ENCODE measurements at regions not wholly inside any gene's neighbourhood (a gene's known extent, or its start where the extent isn't known, plus 50 kb on each side); places are given as distances from the start of the nearest gene placed in this dataset.
A peak's percentile ranks its signal among the peaks of the same experiment; 100 is the strongest.

- no peak for DNase-seq
Measured at GRCh38 chr12:87784350-87784749, 244.9 kb downstream of the C12orf50 start.

GRCh38 chr12:87783467-87783866 lies 245.7 kb downstream of the C12orf50 start:
- no peak for DNase-seq

- DNase-seq = no peak
Measured at GRCh38 chr12:87782838-87783237, 246.4 kb downstream of the C12orf50 start.

GRCh38 chr12:87779858-87780498 lies 249.2 kb downstream of the C12orf50 start:
- no peak for DNase-seq

- no peak for DNase-seq
Measured at GRCh38 chr12:87779016-87779415, 250.2 kb downstream of the C12orf50 start.

- no peak for DNase-seq
Measured at GRCh38 chr12:87778065-87778464, 251.1 kb downstream of the C12orf50 start.

- DNase-seq = no peak
Measured at GRCh38 chr12:87775784-87776183, 253.4 kb downstream of the C12orf50 start.

- DNase-seq = no peak
Measured at GRCh38 chr12:87775051-87775450, 254.2 kb downstream of the C12orf50 start.

- DNase-seq = no peak
Measured at GRCh38 chr12:87772401-87772800, 256.8 kb downstream of the C12orf50 start.

- DNase-seq = no peak
Measured at GRCh38 chr12:87768501-87769287, 260.5 kb downstream of the C12orf50 start.

GRCh38 chr12:87766044-87766443 lies 263.2 kb downstream of the C12orf50 start:
- no peak for DNase-seq

- DNase-seq = no peak
Measured at GRCh38 chr12:87760943-87761342, 268.3 kb downstream of the C12orf50 start.

GRCh38 chr12:87758271-87758670 lies 270.9 kb downstream of the C12orf50 start:
- DNase-seq = no peak

- DNase-seq = no peak
Measured at GRCh38 chr12:87756721-87757120, 272.5 kb downstream of the C12orf50 start.

- no peak for DNase-seq
Measured at GRCh38 chr12:87756111-87756510, 273.1 kb downstream of the C12orf50 start.

- DNase-seq = no peak
Measured at GRCh38 chr12:87728931-87729593, 300.1 kb downstream of the C12orf50 start.

GRCh38 chr12:87720967-87721366 lies 308.2 kb downstream of the C12orf50 start:
- DNase-seq = no peak

GRCh38 chr12:87704374-87704773 lies 324.8 kb downstream of the C12orf50 start:
- no peak for DNase-seq

- DNase-seq = no peak
Measured at GRCh38 chr12:87690236-87690810, 338.9 kb downstream of the C12orf50 start.

- no peak for DNase-seq
Measured at GRCh38 chr12:87689196-87689595, 340.0 kb downstream of the C12orf50 start.

- peak; percentile 12 for DNase-seq
Measured at GRCh38 chr12:87687362-87687761, 341.8 kb downstream of the C12orf50 start.

GRCh38 chr12:87685696-87686095 lies 343.5 kb downstream of the C12orf50 start:
- no peak for DNase-seq

- no peak for DNase-seq
Measured at GRCh38 chr12:87679251-87679650, 349.9 kb downstream of the C12orf50 start.
